DND-41 (cell line): ENCODE measurements at regions not wholly inside any gene's neighbourhood (a gene's known extent, or its start where the extent isn't known, plus 50 kb on each side); places are given as distances from the start of the nearest gene placed in this dataset.

Experiments used
- CTCF ChIP-seq: IDR thresholded peaks from 2 replicates; pipeline ENCODE4 v1.5.1; 2012; ENCODE audit warnings: borderline replicate concordance, low read length, moderate library complexity, mild to moderate bottlenecking; ENCODE audit not compliant: poor library complexity, severe bottlenecking; ENCODE audit errors: extremely low read depth
- EZH2 ChIP-seq: IDR thresholded peaks from 3 replicates; pipeline ENCODE4 v1.6.1; 2012; ENCODE audit warnings: borderline replicate concordance, low read depth, mild to moderate bottlenecking, moderate library complexity, low read length, inconsistent platforms; ENCODE audit not compliant: severe bottlenecking

- TF ChIP-seq CTCF (no peak), EZH2 (no peak)
Measured at GRCh38 chr1:69139007-69139406, 428.7 kb upstream of the LRRC7 start.
